ENCODE measurements at regions not wholly inside any gene's neighbourhood (a gene's known extent, or its start where the extent isn't known, plus 50 kb on each side); places are given as distances from the start of the nearest gene placed in this dataset.

DNA sequence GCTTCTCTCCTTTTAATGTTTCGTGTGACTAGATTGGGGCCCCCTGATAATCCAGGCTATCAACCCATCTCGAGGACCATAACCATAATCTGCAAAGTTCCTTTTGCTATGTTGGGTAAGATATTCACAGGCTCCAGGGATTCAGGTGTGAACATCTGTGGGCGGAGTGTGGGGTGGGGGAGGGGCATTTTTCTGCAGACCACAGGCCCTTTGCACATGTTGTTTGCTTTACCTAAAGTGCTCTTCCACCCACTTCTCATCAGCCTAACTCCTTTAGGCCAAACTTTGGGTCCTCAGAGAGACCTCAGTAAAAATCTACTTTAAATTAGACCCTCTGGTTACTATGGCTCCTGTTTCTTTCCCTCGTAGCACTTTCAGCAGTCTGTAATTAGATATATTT, 284.4 kb downstream of the WDR11 start:
- RAD21 ChIA-PET (ENCODE audit: unreplicated experiment), result no interaction called here

DNA sequence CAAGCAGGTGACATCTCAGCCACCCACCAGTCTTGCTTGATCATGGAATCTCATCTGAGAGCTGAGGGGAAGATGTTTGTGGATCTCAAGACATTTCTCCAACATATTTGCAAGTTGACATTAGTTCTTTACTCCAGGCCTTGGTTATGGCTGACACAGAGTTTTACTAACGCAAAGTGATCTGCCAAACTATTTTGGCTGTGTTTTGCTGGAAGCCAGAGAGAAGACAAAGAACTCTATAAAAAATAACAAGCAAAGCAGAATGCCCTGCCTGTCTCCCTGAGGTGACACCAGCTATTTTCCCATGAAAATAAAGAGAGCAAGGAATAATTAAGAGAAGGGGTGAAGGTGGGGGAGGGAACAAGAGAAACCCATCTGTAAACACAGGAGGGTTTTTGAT, 286.4 kb downstream of the WDR11 start:
- TF ChIP-seq, protein P1, sequence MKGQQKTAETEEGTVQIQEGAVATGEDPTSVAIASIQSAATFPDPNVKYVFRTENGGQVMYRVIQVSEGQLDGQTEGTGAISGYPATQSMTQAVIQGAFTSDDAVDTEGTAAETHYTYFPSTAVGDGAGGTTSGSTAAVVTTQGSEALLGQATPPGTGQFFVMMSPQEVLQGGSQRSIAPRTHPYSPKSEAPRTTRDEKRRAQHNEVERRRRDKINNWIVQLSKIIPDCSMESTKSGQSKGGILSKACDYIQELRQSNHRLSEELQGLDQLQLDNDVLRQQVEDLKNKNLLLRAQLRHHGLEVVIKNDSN (IDR thresholded peaks at IDR 0.05; ENCODE audit: borderline replicate concordance, extremely low read length, insufficient read depth, low read depth, low read length), result no peak
- TF ChIP-seq ZNF274 (IDR thresholded peaks at IDR 0.05; ENCODE audit: insufficient read depth, insufficient read length) (no peak), JUND (IDR thresholded peaks at IDR 0.05; ENCODE audit: low read depth, low read length) (no peak), CBX5 (IDR thresholded peaks at IDR 0.05; ENCODE audit: low read depth) (no peak), BMI1 (IDR thresholded peaks at IDR 0.05; ENCODE audit: borderline replicate concordance) (no peak), RAD51 (IDR thresholded peaks at IDR 0.05) (no peak)
- TF ChIP-seq, protein P2, sequence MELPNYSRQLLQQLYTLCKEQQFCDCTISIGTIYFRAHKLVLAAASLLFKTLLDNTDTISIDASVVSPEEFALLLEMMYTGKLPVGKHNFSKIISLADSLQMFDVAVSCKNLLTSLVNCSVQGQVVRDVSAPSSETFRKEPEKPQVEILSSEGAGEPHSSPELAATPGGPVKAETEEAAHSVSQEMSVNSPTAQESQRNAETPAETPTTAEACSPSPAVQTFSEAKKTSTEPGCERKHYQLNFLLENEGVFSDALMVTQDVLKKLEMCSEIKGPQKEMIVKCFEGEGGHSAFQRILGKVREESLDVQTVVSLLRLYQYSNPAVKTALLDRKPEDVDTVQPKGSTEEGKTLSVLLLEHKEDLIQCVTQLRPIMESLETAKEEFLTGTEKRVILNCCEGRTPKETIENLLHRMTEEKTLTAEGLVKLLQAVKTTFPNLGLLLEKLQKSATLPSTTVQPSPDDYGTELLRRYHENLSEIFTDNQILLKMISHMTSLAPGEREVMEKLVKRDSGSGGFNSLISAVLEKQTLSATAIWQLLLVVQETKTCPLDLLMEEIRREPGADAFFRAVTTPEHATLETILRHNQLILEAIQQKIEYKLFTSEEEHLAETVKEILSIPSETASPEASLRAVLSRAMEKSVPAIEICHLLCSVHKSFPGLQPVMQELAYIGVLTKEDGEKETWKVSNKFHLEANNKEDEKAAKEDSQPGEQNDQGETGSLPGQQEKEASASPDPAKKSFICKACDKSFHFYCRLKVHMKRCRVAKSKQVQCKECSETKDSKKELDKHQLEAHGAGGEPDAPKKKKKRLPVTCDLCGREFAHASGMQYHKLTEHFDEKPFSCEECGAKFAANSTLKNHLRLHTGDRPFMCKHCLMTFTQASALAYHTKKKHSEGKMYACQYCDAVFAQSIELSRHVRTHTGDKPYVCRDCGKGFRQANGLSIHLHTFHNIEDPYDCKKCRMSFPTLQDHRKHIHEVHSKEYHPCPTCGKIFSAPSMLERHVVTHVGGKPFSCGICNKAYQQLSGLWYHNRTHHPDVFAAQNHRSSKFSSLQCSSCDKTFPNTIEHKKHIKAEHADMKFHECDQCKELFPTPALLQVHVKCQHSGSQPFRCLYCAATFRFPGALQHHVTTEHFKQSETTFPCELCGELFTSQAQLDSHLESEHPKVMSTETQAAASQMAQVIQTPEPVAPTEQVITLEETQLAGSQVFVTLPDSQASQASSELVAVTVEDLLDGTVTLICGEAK (IDR thresholded peaks at IDR 0.05; ENCODE audit: borderline replicate concordance), result no peak
- TF ChIP-seq, protein P3, sequence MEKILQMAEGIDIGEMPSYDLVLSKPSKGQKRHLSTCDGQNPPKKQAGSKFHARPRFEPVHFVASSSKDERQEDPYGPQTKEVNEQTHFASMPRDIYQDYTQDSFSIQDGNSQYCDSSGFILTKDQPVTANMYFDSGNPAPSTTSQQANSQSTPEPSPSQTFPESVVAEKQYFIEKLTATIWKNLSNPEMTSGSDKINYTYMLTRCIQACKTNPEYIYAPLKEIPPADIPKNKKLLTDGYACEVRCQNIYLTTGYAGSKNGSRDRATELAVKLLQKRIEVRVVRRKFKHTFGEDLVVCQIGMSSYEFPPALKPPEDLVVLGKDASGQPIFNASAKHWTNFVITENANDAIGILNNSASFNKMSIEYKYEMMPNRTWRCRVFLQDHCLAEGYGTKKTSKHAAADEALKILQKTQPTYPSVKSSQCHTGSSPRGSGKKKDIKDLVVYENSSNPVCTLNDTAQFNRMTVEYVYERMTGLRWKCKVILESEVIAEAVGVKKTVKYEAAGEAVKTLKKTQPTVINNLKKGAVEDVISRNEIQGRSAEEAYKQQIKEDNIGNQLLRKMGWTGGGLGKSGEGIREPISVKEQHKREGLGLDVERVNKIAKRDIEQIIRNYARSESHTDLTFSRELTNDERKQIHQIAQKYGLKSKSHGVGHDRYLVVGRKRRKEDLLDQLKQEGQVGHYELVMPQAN (conservative IDR thresholded peaks at IDR 0.05), result no peak
- SMC1A ChIA-PET (ENCODE audit: uncharacterized antibody, unreplicated experiment), result no interaction called here
- ATAC-seq (no peak), DNase-seq (ENCODE audit: low read depth, low spot score) (no peak), FAIRE-seq (no peak)
- in situ Hi-C loops (cut with MboI) (no loop called here), intact Hi-C loops (cut with micrococcal nuclease; ENCODE audit: unreplicated experiment) (no loop called here)
- RAD21 ChIA-PET (ENCODE audit: unreplicated experiment), result no interaction called here
- Histone ChIP-seq H3K9me3 (replicated peaks; ENCODE audit: control insufficient read depth, insufficient read depth, low read length) (no peaks in the 10 kb centered on the region), H2AFZ (ENCODE audit: control insufficient read depth, low read depth, low read length) (no peak overlapping the region), H3K4me2 (ENCODE audit: control insufficient read depth, insufficient read depth) (no peak overlapping the region), H3K36me3 (ENCODE audit: control insufficient read depth in 2 of 2, insufficient read depth in 2 of 2, low read length in 1 of 2) (no peaks in the 10 kb centered on the region), H3K27me3 (replicated peaks in 1 of 2; ENCODE audit: control insufficient read depth in 2 of 2, insufficient read depth in 2 of 2, low read length in 1 of 2) (no peaks in the 10 kb centered on the region), H3K79me2 (ENCODE audit: control insufficient read depth, insufficient read depth, low read length) (no peaks in the 10 kb centered on the region), H3K4me1 (ENCODE audit: control insufficient read depth, insufficient read depth, low read length) (no peaks in the 10 kb centered on the region), H3K9ac (ENCODE audit: control insufficient read depth, insufficient read depth, low read length) (no peak overlapping the region), H4K20me1 (ENCODE audit: control insufficient read depth, insufficient read depth) (no peaks in the 10 kb centered on the region), H3K4me3 (no peak overlapping the region), H3K27ac (ENCODE audit: control insufficient read depth, insufficient read depth) (no peak overlapping the region)
- 0% methylated on average over 1 of the region's 1 CpG for WGBS (ENCODE audit: insufficient coverage, insufficient replicate concordance, low lambda C conversion rate, missing lambda C conversion rate)
- CTCF ChIA-PET, result no interaction called here
- POLR2A ChIA-PET, result no interaction called here
- BruUV-seq (replicated peaks), result no TSS peak

More for the DNA sequence above, 284.4 kb downstream of the WDR11 start:
- in situ Hi-C loops (cut with MboI), result no loop called here
- ChIA-PET SMC1A (ENCODE audit: uncharacterized antibody, unreplicated experiment) (no interaction called here), POLR2A (no interaction called here), CTCF (no interaction called here)
- no peak for FAIRE-seq
- Histone ChIP-seq H3K9ac (ENCODE audit: control insufficient read depth, insufficient read depth, low read length) (no peak overlapping the region), H3K79me2 (ENCODE audit: control insufficient read depth, insufficient read depth, low read length) (no peaks in the 10 kb centered on the region), H3K4me3 (no peak overlapping the region), H3K36me3 (ENCODE audit: control insufficient read depth in 2 of 2, insufficient read depth in 2 of 2, low read length in 1 of 2) (no peaks in the 10 kb centered on the region), H3K27me3 (replicated peaks in 1 of 2; ENCODE audit: control insufficient read depth in 2 of 2, insufficient read depth in 2 of 2, low read length in 1 of 2) (no peaks in the 10 kb centered on the region; a peak in 1 of 4 replicates), H3K9me3 (replicated peaks; ENCODE audit: control insufficient read depth, insufficient read depth, low read length) (no peaks in the 10 kb centered on the region), H3K4me1 (ENCODE audit: control insufficient read depth, insufficient read depth, low read length) (no peaks in the 10 kb centered on the region), H3K4me2 (ENCODE audit: control insufficient read depth, insufficient read depth) (no peak overlapping the region), H2AFZ (ENCODE audit: control insufficient read depth, low read depth, low read length) (no peak overlapping the region), H3K27ac (ENCODE audit: control insufficient read depth, insufficient read depth) (no peak overlapping the region), H4K20me1 (ENCODE audit: control insufficient read depth, insufficient read depth) (no peaks in the 10 kb centered on the region)
- no TSS peak for BruUV-seq (replicated peaks)
- 14% methylated on average over 4 of the region's 4 CpGs for WGBS (ENCODE audit: insufficient coverage, insufficient replicate concordance, low lambda C conversion rate, missing lambda C conversion rate)
- no peak for ATAC-seq
- no peak for TF ChIP-seq ZNF622 (IDR thresholded peaks at IDR 0.05)
- TF ChIP-seq PAX5 (IDR thresholded peaks at IDR 0.05; ENCODE audit: borderline replicate concordance, low read depth, low read length), result no peak
- no peak for TF ChIP-seq RUNX3 (IDR thresholded peaks at IDR 0.05; ENCODE audit: low read length)
- no peak for TF ChIP-seq RCOR1 (conservative IDR thresholded peaks at IDR 0.05; ENCODE audit: low read depth, low read length)
- TF ChIP-seq NFIC (IDR thresholded peaks at IDR 0.05; ENCODE audit: low read depth, low read length), result no peak
- intact Hi-C loops (cut with micrococcal nuclease; ENCODE audit: unreplicated experiment), result no loop called here
- no peak for DNase-seq (ENCODE audit: low read depth, low spot score)

All from GM12878 (cell line).